ENCODE measurements at regions not wholly inside any gene's neighbourhood (a gene's known extent, or its start where the extent isn't known, plus 50 kb on each side); places are given as distances from the start of the nearest gene placed in this dataset.

GRCh38 chr13:42478531-42479156, 95.3 kb upstream of the TNFSF11 start:
- H3K9me3 ChIP-seq (ENCODE audit: low read depth): no peaks in the 10 kb centered on the region
- H3K27ac ChIP-seq: no peak overlapping the region
- no peak overlapping the region for H3K4me3 ChIP-seq
- H3K36me3 ChIP-seq (replicated peaks; ENCODE audit: insufficient read depth, low read depth): no peaks in the 10 kb centered on the region
- H3K4me1 ChIP-seq (ENCODE audit: insufficient read depth): peaks cover 5% of the 10 kb centered on the region
- no peaks in the 10 kb centered on the region for H3K27me3 ChIP-seq
- no peak overlapping the region for H3K4me2 ChIP-seq
- TF ChIP-seq CTCF (IDR thresholded peaks at IDR 0.05; ENCODE audit: poor library complexity) (peak; percentile 44), EZH2 (IDR thresholded peaks at IDR 0.05; ENCODE audit: borderline replicate concordance) (no peak)
- no peak overlapping the region for H2AFZ ChIP-seq
- DNase-seq (ENCODE audit: low spot score): peak; percentile 32
- no peaks in the 10 kb centered on the region for H4K20me1 ChIP-seq (ENCODE audit: insufficient read depth, poor library complexity, severe bottlenecking)
- H3K79me2 ChIP-seq: no peaks in the 10 kb centered on the region
- no peaks in the 10 kb centered on the region for H3K9me2 ChIP-seq (replicated peaks; ENCODE audit: insufficient read depth)
- 74% methylated on average over 3 of the region's 3 CpGs for WGBS (ENCODE audit: low lambda C conversion rate, missing lambda C conversion rate)

- no peak overlapping the region for H3K27ac ChIP-seq
- H3K79me2 ChIP-seq: no peaks in the 10 kb centered on the region
- no peaks in the 10 kb centered on the region for H3K9me2 ChIP-seq (replicated peaks; ENCODE audit: insufficient read depth)
- H4K20me1 ChIP-seq (ENCODE audit: insufficient read depth, poor library complexity, severe bottlenecking): no peaks in the 10 kb centered on the region
- H2AFZ ChIP-seq: no peak overlapping the region
- no peaks in the 10 kb centered on the region for H3K9me3 ChIP-seq (ENCODE audit: low read depth)
- no peak for DNase-seq (ENCODE audit: low spot score)
- TF ChIP-seq CTCF (IDR thresholded peaks at IDR 0.05; ENCODE audit: poor library complexity) (no peak), EZH2 (IDR thresholded peaks at IDR 0.05; ENCODE audit: borderline replicate concordance) (no peak)
- H3K4me3 ChIP-seq: no peak overlapping the region
- H3K36me3 ChIP-seq (replicated peaks; ENCODE audit: insufficient read depth, low read depth): no peaks in the 10 kb centered on the region
- no peak overlapping the region for H3K4me2 ChIP-seq
- H3K27me3 ChIP-seq: no peaks in the 10 kb centered on the region
- H3K4me1 ChIP-seq (ENCODE audit: insufficient read depth): peaks cover 7% of the 10 kb centered on the region
Measured at GRCh38 chr13:42484386-42484785, 89.6 kb upstream of the TNFSF11 start.

- Histone ChIP-seq H3K9me3 (ENCODE audit: low read depth) (no peaks in the 10 kb centered on the region), H3K36me3 (replicated peaks; ENCODE audit: insufficient read depth, low read depth) (no peaks in the 10 kb centered on the region), H3K9me2 (replicated peaks; ENCODE audit: insufficient read depth) (no peaks in the 10 kb centered on the region), H4K20me1 (ENCODE audit: insufficient read depth, poor library complexity, severe bottlenecking) (no peaks in the 10 kb centered on the region), H2AFZ (no peak overlapping the region), H3K79me2 (no peaks in the 10 kb centered on the region), H3K27ac (no peak overlapping the region), H3K4me3 (no peak overlapping the region), H3K4me2 (no peak overlapping the region), H3K4me1 (ENCODE audit: insufficient read depth) (peaks cover 7% of the 10 kb centered on the region), H3K27me3 (no peaks in the 10 kb centered on the region)
- no peak for TF ChIP-seq CTCF (IDR thresholded peaks at IDR 0.05; ENCODE audit: poor library complexity)
- TF ChIP-seq EZH2 (IDR thresholded peaks at IDR 0.05; ENCODE audit: borderline replicate concordance): no peak
- no peak for TF ChIP-seq EZH2phosphoT487 (IDR thresholded peaks at IDR 0.05; ENCODE audit: low read depth, severe bottlenecking, unreplicated experiment)
- 78% methylated on average over 2 of the region's 2 CpGs for WGBS (ENCODE audit: low lambda C conversion rate, missing lambda C conversion rate)
- DNase-seq (ENCODE audit: low spot score): no peak
Measured at GRCh38 chr13:42485272-42485671, 88.7 kb upstream of the TNFSF11 start.

GRCh38 chr13:42486711-42487198, 87.2 kb upstream of the TNFSF11 start:
- Histone ChIP-seq H3K4me3 (no peak overlapping the region), H3K79me2 (no peaks in the 10 kb centered on the region), H3K4me2 (peak overlapping the region; percentile 6), H3K4me1 (ENCODE audit: insufficient read depth) (peaks cover 7% of the 10 kb centered on the region), H3K9me3 (ENCODE audit: low read depth) (no peaks in the 10 kb centered on the region), H3K9me2 (replicated peaks; ENCODE audit: insufficient read depth) (no peaks in the 10 kb centered on the region), H3K36me3 (replicated peaks; ENCODE audit: insufficient read depth, low read depth) (no peaks in the 10 kb centered on the region), H3K27me3 (no peaks in the 10 kb centered on the region), H3K27ac (no peak overlapping the region), H2AFZ (no peak overlapping the region), H4K20me1 (ENCODE audit: insufficient read depth, poor library complexity, severe bottlenecking) (no peaks in the 10 kb centered on the region)
- TF ChIP-seq EZH2 (IDR thresholded peaks at IDR 0.05; ENCODE audit: borderline replicate concordance) (no peak), EZH2phosphoT487 (IDR thresholded peaks at IDR 0.05; ENCODE audit: low read depth, severe bottlenecking, unreplicated experiment) (no peak), CTCF (IDR thresholded peaks at IDR 0.05; ENCODE audit: poor library complexity) (no peak)
- 21% methylated on average over 3 of the region's 3 CpGs for WGBS (ENCODE audit: low lambda C conversion rate, missing lambda C conversion rate)
- DNase-seq (ENCODE audit: low spot score): no peak

Data from hepatocyte (in vitro differentiated cells).